ENCODE measurements at regions not wholly inside any gene's neighbourhood (a gene's known extent, or its start where the extent isn't known, plus 50 kb on each side); places are given as distances from the start of the nearest gene placed in this dataset.

DNA sequence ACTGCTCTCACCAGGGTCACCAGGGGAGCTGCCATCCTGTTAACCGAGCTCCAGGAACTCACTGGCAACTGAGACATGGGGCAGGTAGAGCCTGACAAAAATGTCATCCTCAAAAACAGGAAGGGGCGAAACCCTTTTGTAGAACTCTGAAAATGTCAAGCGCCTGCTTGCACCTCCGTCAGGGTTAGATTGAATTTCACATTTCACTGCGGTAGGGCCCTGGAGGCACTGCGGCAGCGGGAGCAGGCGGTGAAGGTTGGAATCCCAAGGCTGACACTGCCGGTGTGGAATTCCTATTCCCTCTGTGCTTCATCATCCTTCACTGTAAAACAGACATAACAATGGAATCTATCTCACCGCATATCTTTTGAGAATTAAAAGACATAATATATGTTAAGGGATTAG lies 142.8 kb upstream of the TMCC3 start:
- intact Hi-C loops (cut with micrococcal nuclease; ENCODE audit: unreplicated experiment), result no loop called here
- Histone ChIP-seq H3K4me2 (no peak overlapping the region), H3K9me2 (ENCODE audit: insufficient read depth) (no peaks in the 10 kb centered on the region), H3K4me3 (no peak overlapping the region), H3K9me3 (ENCODE audit: insufficient read depth, low read depth) (no peaks in the 10 kb centered on the region), H4K20me1 (ENCODE audit: insufficient read depth) (no peaks in the 10 kb centered on the region), H3K27ac (no peak overlapping the region), H3F3A (ENCODE audit: insufficient read depth, low read depth) (no peaks in the 10 kb centered on the region; the same call in 1 of the 2 replicates), H3K27me3 (ENCODE audit: insufficient read depth, low read depth) (no peaks in the 10 kb centered on the region), H2AFZ (no peak overlapping the region), H3K79me2 (ENCODE audit: low read depth) (no peaks in the 10 kb centered on the region), H3K36me3 (ENCODE audit: low read depth) (no peaks in the 10 kb centered on the region), H3K4me1 (replicated peaks; ENCODE audit: insufficient read depth) (peaks cover 7% of the 10 kb centered on the region)
- ChIA-PET POLR2A (ENCODE audit: unreplicated experiment) (no interaction called here), CTCF (no interaction called here)
- no peak for DNase-seq
- BruUV-seq (replicated peaks), result no TSS peak
- TF ChIP-seq, protein P1, sequence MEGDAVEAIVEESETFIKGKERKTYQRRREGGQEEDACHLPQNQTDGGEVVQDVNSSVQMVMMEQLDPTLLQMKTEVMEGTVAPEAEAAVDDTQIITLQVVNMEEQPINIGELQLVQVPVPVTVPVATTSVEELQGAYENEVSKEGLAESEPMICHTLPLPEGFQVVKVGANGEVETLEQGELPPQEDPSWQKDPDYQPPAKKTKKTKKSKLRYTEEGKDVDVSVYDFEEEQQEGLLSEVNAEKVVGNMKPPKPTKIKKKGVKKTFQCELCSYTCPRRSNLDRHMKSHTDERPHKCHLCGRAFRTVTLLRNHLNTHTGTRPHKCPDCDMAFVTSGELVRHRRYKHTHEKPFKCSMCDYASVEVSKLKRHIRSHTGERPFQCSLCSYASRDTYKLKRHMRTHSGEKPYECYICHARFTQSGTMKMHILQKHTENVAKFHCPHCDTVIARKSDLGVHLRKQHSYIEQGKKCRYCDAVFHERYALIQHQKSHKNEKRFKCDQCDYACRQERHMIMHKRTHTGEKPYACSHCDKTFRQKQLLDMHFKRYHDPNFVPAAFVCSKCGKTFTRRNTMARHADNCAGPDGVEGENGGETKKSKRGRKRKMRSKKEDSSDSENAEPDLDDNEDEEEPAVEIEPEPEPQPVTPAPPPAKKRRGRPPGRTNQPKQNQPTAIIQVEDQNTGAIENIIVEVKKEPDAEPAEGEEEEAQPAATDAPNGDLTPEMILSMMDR (conservative IDR thresholded peaks at IDR 0.05), result no peak
- TF ChIP-seq EZH2 (IDR thresholded peaks at IDR 0.05; ENCODE audit: low read depth), result no peak

- H3K79me2 ChIP-seq (ENCODE audit: low read depth), result no peaks in the 10 kb centered on the region
- BruUV-seq (replicated peaks), result no TSS peak
- intact Hi-C loops (cut with micrococcal nuclease; ENCODE audit: unreplicated experiment), result no loop called here
These were observed 142.3 kb upstream of the TMCC3 start for GRCh38 chr12:94792693-94793092.

DNA sequence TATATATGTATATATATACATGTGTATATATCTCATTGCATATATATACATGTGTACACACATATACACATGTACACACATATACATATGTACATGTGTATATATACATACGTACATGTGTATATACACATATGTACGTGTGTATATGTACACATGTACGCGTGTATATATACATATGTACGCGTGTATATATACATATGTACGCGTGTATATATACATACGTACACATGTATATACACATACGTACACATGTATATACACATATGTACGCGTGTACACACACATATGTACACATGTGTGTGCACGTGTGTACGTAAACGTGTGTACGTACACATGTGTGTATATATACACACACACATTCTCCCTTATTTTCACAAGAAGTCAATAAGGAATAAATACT lies 141.6 kb upstream of the TMCC3 start:
- Histone ChIP-seq H3K27ac (no peak overlapping the region), H3K4me1 (replicated peaks; ENCODE audit: insufficient read depth) (peaks cover 7% of the 10 kb centered on the region), H3K36me3 (ENCODE audit: low read depth) (no peaks in the 10 kb centered on the region), H3K4me3 (no peak overlapping the region), H3F3A (ENCODE audit: insufficient read depth, low read depth) (no peaks in the 10 kb centered on the region; the same call in 1 of the 2 replicates), H3K9me3 (ENCODE audit: insufficient read depth, low read depth) (no peaks in the 10 kb centered on the region), H2AFZ (no peak overlapping the region), H3K79me2 (ENCODE audit: low read depth) (no peaks in the 10 kb centered on the region), H3K9me2 (ENCODE audit: insufficient read depth) (no peaks in the 10 kb centered on the region), H3K27me3 (ENCODE audit: insufficient read depth, low read depth) (no peaks in the 10 kb centered on the region), H3K4me2 (no peak overlapping the region), H4K20me1 (ENCODE audit: insufficient read depth) (no peaks in the 10 kb centered on the region)
- no peak for DNase-seq
- BruUV-seq (replicated peaks), result no TSS peak
- intact Hi-C loops (cut with micrococcal nuclease; ENCODE audit: unreplicated experiment), result no loop called here
- CTCF ChIA-PET, result no interaction called here
- TF ChIP-seq EZH2 (IDR thresholded peaks at IDR 0.05; ENCODE audit: low read depth), result no peak
- TF ChIP-seq, protein P1 (conservative IDR thresholded peaks at IDR 0.05), result no peak
- POLR2A ChIA-PET (ENCODE audit: unreplicated experiment), result no interaction called here

More at GRCh38 chr12:94792693-94793092, 142.3 kb upstream of the TMCC3 start:
- no peaks in the 10 kb centered on the region for H3K9me3 ChIP-seq (ENCODE audit: insufficient read depth, low read depth)
- H3K27me3 ChIP-seq (ENCODE audit: insufficient read depth, low read depth), result no peaks in the 10 kb centered on the region
- POLR2A ChIA-PET (ENCODE audit: unreplicated experiment), result no interaction called here
- H2AFZ ChIP-seq, result no peak overlapping the region
- no peak for DNase-seq
- no peaks in the 10 kb centered on the region; the same call in 1 of the 2 replicates for H3F3A ChIP-seq (ENCODE audit: insufficient read depth, low read depth)
- CTCF ChIA-PET, result no interaction called here
- H3K4me1 ChIP-seq (replicated peaks; ENCODE audit: insufficient read depth), result peaks cover 7% of the 10 kb centered on the region
- no peak overlapping the region for H3K4me2 ChIP-seq
- TF ChIP-seq, protein P1 (conservative IDR thresholded peaks at IDR 0.05), result no peak
- no peak overlapping the region for H3K27ac ChIP-seq
- H4K20me1 ChIP-seq (ENCODE audit: insufficient read depth), result no peaks in the 10 kb centered on the region
- H3K36me3 ChIP-seq (ENCODE audit: low read depth), result no peaks in the 10 kb centered on the region
- H3K4me3 ChIP-seq, result no peak overlapping the region
- no peaks in the 10 kb centered on the region for H3K9me2 ChIP-seq (ENCODE audit: insufficient read depth)
